ENCODE measurements at regions not wholly inside any gene's neighbourhood (a gene's known extent, or its start where the extent isn't known, plus 50 kb on each side); places are given as distances from the start of the nearest gene placed in this dataset.

DNA sequence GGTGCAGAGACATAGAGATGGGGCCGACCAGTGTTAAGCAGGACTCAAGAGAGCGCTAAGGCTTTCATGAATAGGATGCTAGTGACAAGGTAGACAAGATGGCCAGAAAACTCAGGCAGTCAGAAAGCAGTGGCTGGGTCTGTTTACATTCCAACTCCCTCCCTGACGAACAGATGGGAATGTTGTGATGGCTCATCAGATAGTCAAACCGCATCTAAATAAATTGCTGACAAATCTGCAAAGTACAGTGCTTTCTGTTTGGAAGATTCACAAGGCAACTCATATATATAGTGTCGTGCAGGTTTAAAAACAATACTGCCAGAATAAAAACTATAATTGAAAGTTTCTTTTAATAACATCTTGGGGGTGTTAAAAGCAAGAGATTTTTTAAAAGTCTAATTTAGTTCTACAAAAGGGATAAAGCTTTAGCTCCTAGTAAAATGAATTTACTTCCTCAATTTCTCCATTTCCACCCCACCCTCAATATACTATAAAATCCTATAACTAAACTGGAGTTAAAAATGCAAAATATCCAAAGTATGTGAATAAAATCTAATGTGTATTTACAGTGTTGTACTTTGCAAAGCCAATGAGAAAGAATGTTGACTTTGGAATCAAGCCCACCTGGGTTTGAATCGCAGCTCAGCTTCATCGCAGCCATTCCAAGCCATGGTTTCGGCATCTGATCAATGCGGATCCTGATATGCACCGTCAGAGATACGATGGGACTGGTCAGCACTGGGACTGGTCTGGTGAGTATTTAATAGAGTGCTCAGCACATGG, 247.3 kb upstream of the PDE10A start:
- TF ChIP-seq, protein P1, sequence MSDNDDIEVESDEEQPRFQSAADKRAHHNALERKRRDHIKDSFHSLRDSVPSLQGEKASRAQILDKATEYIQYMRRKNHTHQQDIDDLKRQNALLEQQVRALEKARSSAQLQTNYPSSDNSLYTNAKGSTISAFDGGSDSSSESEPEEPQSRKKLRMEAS (IDR thresholded peaks at IDR 0.05; ENCODE audit: insufficient read depth, insufficient read length), result no peak
- no peak for TF ChIP-seq EZH2 (IDR thresholded peaks at IDR 0.05; ENCODE audit: borderline replicate concordance, low read depth, low read length, severe bottlenecking)
- no peak for TF ChIP-seq GATA2 (IDR thresholded peaks at IDR 0.05; ENCODE audit: insufficient read depth, insufficient read length, low read depth, low read length)
- no peak for TF ChIP-seq MYC (IDR thresholded peaks at IDR 0.05; ENCODE audit: low read depth, low read length)
- no peak for TF ChIP-seq POLR2A (IDR thresholded peaks at IDR 0.05; ENCODE audit: low read depth, low read length)
- TF ChIP-seq, protein P2, sequence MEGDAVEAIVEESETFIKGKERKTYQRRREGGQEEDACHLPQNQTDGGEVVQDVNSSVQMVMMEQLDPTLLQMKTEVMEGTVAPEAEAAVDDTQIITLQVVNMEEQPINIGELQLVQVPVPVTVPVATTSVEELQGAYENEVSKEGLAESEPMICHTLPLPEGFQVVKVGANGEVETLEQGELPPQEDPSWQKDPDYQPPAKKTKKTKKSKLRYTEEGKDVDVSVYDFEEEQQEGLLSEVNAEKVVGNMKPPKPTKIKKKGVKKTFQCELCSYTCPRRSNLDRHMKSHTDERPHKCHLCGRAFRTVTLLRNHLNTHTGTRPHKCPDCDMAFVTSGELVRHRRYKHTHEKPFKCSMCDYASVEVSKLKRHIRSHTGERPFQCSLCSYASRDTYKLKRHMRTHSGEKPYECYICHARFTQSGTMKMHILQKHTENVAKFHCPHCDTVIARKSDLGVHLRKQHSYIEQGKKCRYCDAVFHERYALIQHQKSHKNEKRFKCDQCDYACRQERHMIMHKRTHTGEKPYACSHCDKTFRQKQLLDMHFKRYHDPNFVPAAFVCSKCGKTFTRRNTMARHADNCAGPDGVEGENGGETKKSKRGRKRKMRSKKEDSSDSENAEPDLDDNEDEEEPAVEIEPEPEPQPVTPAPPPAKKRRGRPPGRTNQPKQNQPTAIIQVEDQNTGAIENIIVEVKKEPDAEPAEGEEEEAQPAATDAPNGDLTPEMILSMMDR (IDR thresholded peaks at IDR 0.05; ENCODE audit: extremely low read depth in 1 of 2, insufficient read depth in 1 of 2, low read depth in 1 of 2, low read length in 2 of 2), result no peak
- no peak for TF ChIP-seq JUN (IDR thresholded peaks at IDR 0.05; ENCODE audit: borderline replicate concordance, insufficient read depth, insufficient read length, low read depth)
- TF ChIP-seq FOS (IDR thresholded peaks at IDR 0.05; ENCODE audit: borderline replicate concordance, insufficient read depth, low read length), result no peak
- no peak for TF ChIP-seq POLR2AphosphoS5 (IDR thresholded peaks at IDR 0.05; ENCODE audit: insufficient read depth, low read depth, low read length)
- DNase-seq (ENCODE audit: low read depth, low spot score), result no peak
- H3K9me1 ChIP-seq (replicated peaks; ENCODE audit: control insufficient read depth, extremely low read depth, insufficient read depth, low read length), result no peaks in the 10 kb centered on the region
- ChIA-PET CTCF (no interaction called here), POLR2A (no interaction called here)
- H4K20me1 ChIP-seq (replicated peaks; ENCODE audit: control insufficient read depth, extremely low read depth, insufficient read depth, low read length), result no peaks in the 10 kb centered on the region
- no peak overlapping the region for H3K9ac ChIP-seq (replicated peaks; ENCODE audit: extremely low read depth, insufficient read depth, low read length)
- H3K27me3 ChIP-seq (ENCODE audit: control insufficient read depth in 2 of 2, insufficient read depth in 2 of 2, low read length in 2 of 2), result no peaks in the 10 kb centered on the region
- intact Hi-C loops (cut with micrococcal nuclease), result no loop called here
- no TSS peak for BruUV-seq (replicated peaks)
- no peaks in the 10 kb centered on the region for H3K4me1 ChIP-seq (ENCODE audit: control insufficient read depth, extremely low read depth, insufficient read depth, low read length)
- H3K36me3 ChIP-seq (ENCODE audit: control insufficient read depth in 2 of 2, extremely low read depth in 1 of 2, insufficient read depth in 2 of 2, low read length in 2 of 2), result no peaks in the 10 kb centered on the region
- no peaks in the 10 kb centered on the region for H3K9me3 ChIP-seq (replicated peaks; ENCODE audit: control insufficient read depth, insufficient read depth, low read length)
- dilution Hi-C loops (cut with MboI; ENCODE audit: extremely low pct_ligation_motif_present, low sequenced_read_pairs), result no loop called here
- no peak overlapping the region for H3K27ac ChIP-seq (ENCODE audit: insufficient read depth, low read depth, low read length)
- FAIRE-seq, result no peak
- H3K4me3 ChIP-seq (replicated peaks in 1 of 3; ENCODE audit: insufficient read depth in 1 of 3, low read depth in 1 of 3, low read length in 3 of 3), result no peak overlapping the region
- no peak overlapping the region for H3K4me2 ChIP-seq (ENCODE audit: insufficient read depth, low read length)
- no peaks in the 10 kb centered on the region for H3K79me2 ChIP-seq (ENCODE audit: control insufficient read depth, insufficient read depth, low read length)
- no peak overlapping the region for H2AFZ ChIP-seq (ENCODE audit: low read depth, low read length)

Measured in endothelial cell of umbilical vein (primary cell).